HG03039 (cell line): ENCODE measurements at regions not wholly inside any gene's neighbourhood (a gene's known extent, or its start where the extent isn't known, plus 50 kb on each side); places are given as distances from the start of the nearest gene placed in this dataset.

Experiments
- ATAC-seq: cut with Tn5 transposase; IDR thresholded peaks from one replicate; pipeline ENCODE4 v1.9.1; 2021; ENCODE audit warnings: mild to moderate bottlenecking, moderate library complexity; ENCODE audit not compliant: unreplicated experiment

GRCh38 chr2:160909781-160910242, 250.4 kb upstream of the TANK start:
- no peak for ATAC-seq

GRCh38 chr2:160910681-160911080, 249.5 kb upstream of the TANK start:
- ATAC-seq = no peak

GRCh38 chr2:160911258-160911657, 249.0 kb upstream of the TANK start:
- ATAC-seq = no peak

GRCh38 chr2:160912276-160912675, 248.0 kb upstream of the TANK start:
- no peak for ATAC-seq

GRCh38 chr2:160913323-160913722, 246.9 kb upstream of the TANK start:
- no peak for ATAC-seq

GRCh38 chr2:160914217-160914616, 246.0 kb upstream of the TANK start:
- no peak for ATAC-seq

GRCh38 chr2:160916300-160916699, 243.9 kb upstream of the TANK start:
- ATAC-seq = no peak

- ATAC-seq = no peak
These were observed 242.4 kb upstream of the TANK start for GRCh38 chr2:160917850-160918249.

GRCh38 chr2:160918258-160918657, 242.0 kb upstream of the TANK start:
- ATAC-seq = no peak

GRCh38 chr2:160918906-160919503, 241.2 kb upstream of the TANK start:
- ATAC-seq = no peak

- no peak for ATAC-seq
These were observed 240.2 kb upstream of the TANK start for GRCh38 chr2:160920061-160920460.

GRCh38 chr2:160920791-160921303, 239.4 kb upstream of the TANK start:
- ATAC-seq = no peak

- no peak for ATAC-seq
These were observed 238.8 kb upstream of the TANK start for GRCh38 chr2:160921386-160921964.

- no peak for ATAC-seq
These were observed 235.3 kb upstream of the TANK start for GRCh38 chr2:160924936-160925353.

- ATAC-seq = no peak
These were observed 234.3 kb upstream of the TANK start for GRCh38 chr2:160925956-160926355.

- ATAC-seq = no peak
These were observed 232.9 kb upstream of the TANK start for GRCh38 chr2:160927324-160927723.

GRCh38 chr2:160928854-160929301, 231.3 kb upstream of the TANK start:
- no peak for ATAC-seq

- no peak for ATAC-seq
These were observed 228.7 kb upstream of the TANK start for GRCh38 chr2:160931531-160931930.

- no peak for ATAC-seq
These were observed 227.3 kb upstream of the TANK start for GRCh38 chr2:160932960-160933359.

- no peak for ATAC-seq
These were observed 226.0 kb upstream of the TANK start for GRCh38 chr2:160934263-160934662.

GRCh38 chr2:160934991-160935390, 225.2 kb upstream of the TANK start:
- no peak for ATAC-seq

- ATAC-seq = no peak
These were observed 224.0 kb upstream of the TANK start for GRCh38 chr2:160936044-160936806.
